HepG2 (cell line): ENCODE measurements at regions not wholly inside any gene's neighbourhood (a gene's known extent, or its start where the extent isn't known, plus 50 kb on each side); places are given as distances from the start of the nearest gene placed in this dataset.

Experiments
- ATAC-seq: fragments of 200-7000 bp; cut with Tn5 transposase; 3 replicates; pipeline ENCODE4 v1.9.1; 2020; ENCODE audit warnings: mild to moderate bottlenecking, moderate library complexity
- BruUV-seq: library from RNA; stranded (reverse); fragments of 400-500 nt; replicated peaks from 2 replicates; lab custom pipeline; 2021; lab: Mats Ljungman, UMichigan
- CTCF ChIA-PET: fragments of 300-600 bp; formaldehyde crosslinking; extraction: SDS; loops from one replicate; lab custom pipeline; 2021; ENCODE audit warnings: low total read pairs, inconsistent platforms, low intra/inter-chr PET ratio; lab: Yijun Ruan, JAX
- POLR2A ChIA-PET: fragments of 350-600 bp; sonication (Branson Sonifier 250); formaldehyde crosslinking; loops from one replicate; lab custom pipeline; 2020; ENCODE audit warnings: antibody characterized with exemption, inconsistent platforms; lab: Yijun Ruan, JAX
- DNase-seq: peaks from one replicate; pipeline ENCODE4 v3.0.0-alpha.2; 2015; ENCODE audit warnings: low spot score
- FAIRE-seq: peaks from 3 replicates; lab custom pipeline; 2011; peaks lifted over from hg19 to GRCh38; lab: Jason Lieb, UNC
- H2AFZ ChIP-seq: one replicate; pipeline ENCODE4 v1.6.1; 2011; ENCODE audit warnings: low read length, inconsistent platforms
- H3K27ac ChIP-seq: fragments of 300-600 bp; 3 replicates; pipeline ENCODE4 v1.8.0; 2011; ENCODE audit warnings: mixed run types, mild to moderate bottlenecking, mixed read lengths, low read length, inconsistent platforms; ENCODE audit not compliant: insufficient read depth; ENCODE audit errors: extremely low read length
- H3K27me3 ChIP-seq, 2 experiments: fragments of 200-600 bp in 1 of 2; 2 replicates in 1 of 2; 3 replicates in 1 of 2; pipeline versions ENCODE4 v1.6.0 to v1.8.0; 2011; ENCODE audit warnings: low read length in 2 of 2, mild to moderate bottlenecking in 2 of 2, moderate library complexity in 2 of 2, inconsistent platforms in 1 of 2; ENCODE audit not compliant: insufficient read depth in 2 of 2, control insufficient read depth in 1 of 2
- H3K36me3 ChIP-seq, 2 experiments: fragments of 200-600 bp in 1 of 2; replicated peaks in 1 of 2; 2 replicates in 1 of 2; 3 replicates in 1 of 2; pipeline versions ENCODE4 v1.5.1 to v1.8.0; 2011; ENCODE audit warnings: low read length in 2 of 2, inconsistent platforms in 1 of 2; ENCODE audit not compliant: insufficient read depth in 2 of 2, control insufficient read depth in 1 of 2
- H3K4me1 ChIP-seq: 2 replicates; pipeline ENCODE4 v1.5.1; 2012; ENCODE audit warnings: low read length, inconsistent platforms; ENCODE audit not compliant: insufficient read depth
- H3K4me2 ChIP-seq: 2 replicates; pipeline ENCODE4 v1.6.0; 2011; ENCODE audit warnings: low read depth, low read length, inconsistent platforms
- H3K4me3 ChIP-seq, 3 experiments: fragments of 200-600 bp in 1 of 3; sonication (generic), shearing (Covaris generic) in 1 of 3; replicated peaks in 1 of 3; 2 replicates each; pipeline ENCODE4 v1.5.1; 2011 to 2016; ENCODE audit warnings: low read length in 3 of 3, inconsistent platforms in 2 of 3, low read depth in 2 of 3, mild to moderate bottlenecking in 2 of 3, control low read depth in 1 of 3, mixed read lengths in 1 of 3; ENCODE audit not compliant: insufficient read depth in 1 of 3
- H3K79me2 ChIP-seq: one replicate; pipeline ENCODE4 v1.6.1; 2011; ENCODE audit warnings: low read length, inconsistent platforms; ENCODE audit not compliant: insufficient read depth
- H3K9ac ChIP-seq: 2 replicates; pipeline ENCODE4 v1.6.0; 2011; ENCODE audit warnings: mild to moderate bottlenecking, low read depth, low read length, inconsistent platforms; ENCODE audit not compliant: insufficient read depth
- H3K9me3 ChIP-seq: 2 replicates; pipeline ENCODE4 v1.5.1; 2012; ENCODE audit warnings: mild to moderate bottlenecking, low read length
- H4K20me1 ChIP-seq: 2 replicates; pipeline ENCODE4 v1.6.0; 2011; ENCODE audit warnings: inconsistent platforms, mild to moderate bottlenecking, low read length, moderate library complexity; ENCODE audit not compliant: insufficient read depth
- AHR ChIP-seq: IDR thresholded peaks from 2 replicates; pipeline ENCODE4 v1.6.1; 2018; ENCODE audit warnings: missing genetic modification reagents, missing compliant biosample characterization
- JDP2 ChIP-seq: sonication (generic); formaldehyde crosslinking; IDR thresholded peaks from 2 replicates; pipeline ENCODE4 v1.8.1; 2022; ENCODE audit warnings: missing genetic modification reagents, borderline replicate concordance
- NPAS2 ChIP-seq: sonication (generic); formaldehyde crosslinking; IDR thresholded peaks from 2 replicates; pipeline ENCODE4 v1.8.0; 2022; ENCODE audit warnings: mild to moderate bottlenecking, missing genetic modification reagents, borderline replicate concordance
- RXRB ChIP-seq: IDR thresholded peaks from 2 replicates; pipeline ENCODE4 v1.6.1; 2016; ENCODE audit warnings: borderline replicate concordance, missing genetic modification reagents, missing compliant biosample characterization
- SALL2 ChIP-seq: sonication (generic); formaldehyde crosslinking; IDR thresholded peaks from 2 replicates; pipeline ENCODE4 v1.8.1; 2023; ENCODE audit warnings: mild to moderate bottlenecking, missing genetic modification reagents, inconsistent platforms
- ZNF292 ChIP-seq: sonication (generic); formaldehyde crosslinking; IDR thresholded peaks from 2 replicates; pipeline ENCODE4 v1.8.1; 2022; ENCODE audit warnings: mild to moderate bottlenecking, low read depth, missing genetic modification reagents, borderline replicate concordance
- ZNF570 ChIP-seq: sonication (generic); formaldehyde crosslinking; IDR thresholded peaks from 2 replicates; pipeline ENCODE4 v1.4.0; 2020; ENCODE audit warnings: mild to moderate bottlenecking, missing genetic modification reagents, borderline replicate concordance
- ZNF614 ChIP-seq: IDR thresholded peaks from 2 replicates; pipeline ENCODE4 v1.6.1; 2018; ENCODE audit warnings: missing biosample characterization, missing genetic modification reagents, inconsistent platforms, borderline replicate concordance
- ZNF788 ChIP-seq: sonication (generic); formaldehyde crosslinking; IDR thresholded peaks from 2 replicates; pipeline ENCODE4 v1.5.0; 2020; ENCODE audit warnings: mild to moderate bottlenecking, missing genetic modification reagents, borderline replicate concordance
- WGBS: methylation state at CpG from one replicate; pipeline ENCODE4 v1.1.6; 2017; ENCODE audit warnings: low lambda C conversion rate; 5-methylcytosine and 5-hydroxymethylcytosine counted together
- in situ Hi-C: cut with HindIII; loops from 2 replicates; pipeline ENCODE4 v1.10.0; 2017; ENCODE audit warnings: low pct_unique_long_range_greater_than_20kb; ENCODE audit not compliant: extremely low pct_ligation_motif_present
- intact Hi-C: fragments of 100-400 bp; cut with micrococcal nuclease; formaldehyde crosslinking; loops from one replicate; pipeline ENCODE4 v1.10.0; 2022; ENCODE audit not compliant: unreplicated experiment
- TF ChIP-seq, protein P1 (sequence below): IDR thresholded peaks from 2 replicates; pipeline ENCODE4 v1.6.1; 2016; ENCODE audit warnings: missing compliant biosample characterization, missing genetic modification reagents, borderline replicate concordance
- TF ChIP-seq, protein P2 (sequence below): sonication (generic); formaldehyde crosslinking; IDR thresholded peaks from 2 replicates; pipeline ENCODE4 v1.5.1; 2020; ENCODE audit warnings: missing genetic modification reagents, mild to moderate bottlenecking, borderline replicate concordance
- TF ChIP-seq, protein P3 (sequence below): sonication (generic); formaldehyde crosslinking; IDR thresholded peaks from 2 replicates; pipeline ENCODE4 v1.5.0; 2020; ENCODE audit warnings: missing genetic modification reagents

DNA sequence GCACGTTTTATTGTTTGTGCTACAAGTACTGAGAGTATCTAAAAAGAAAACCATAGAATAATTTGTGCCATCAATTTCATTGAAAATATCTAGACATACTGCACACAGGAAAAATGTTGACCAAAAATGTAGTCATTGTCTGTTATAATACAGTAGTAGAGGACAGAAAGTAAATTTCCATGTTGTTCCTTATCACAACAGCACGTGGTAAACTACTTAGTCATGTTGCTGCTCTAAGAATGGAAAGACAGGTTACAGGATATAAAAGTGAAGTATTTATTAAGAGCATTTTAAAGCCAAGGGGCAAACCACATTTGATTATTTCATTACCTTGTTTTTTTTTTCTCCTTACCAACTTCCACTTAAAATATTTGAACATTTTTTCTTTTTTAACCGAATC is 89.0 kb upstream of the CEP85L start:
- BruUV-seq: no TSS peak
- H3K27ac ChIP-seq: no peak overlapping the region
- ChIA-PET POLR2A (no interaction called here), CTCF (no interaction called here)
- no peak overlapping the region for H2AFZ ChIP-seq
- DNase-seq: no peak
- no peak overlapping the region for H3K4me2 ChIP-seq
- H3K4me1 ChIP-seq: no peaks in the 10 kb centered on the region
- intact Hi-C loops (no loop called here), in situ Hi-C loops (no loop called here)
- no peaks in the 10 kb centered on the region for H3K79me2 ChIP-seq
- no peak for ATAC-seq
- no peaks in the 10 kb centered on the region for H3K36me3 ChIP-seq
- H3K9me3 ChIP-seq: no peaks in the 10 kb centered on the region
- H3K9ac ChIP-seq: no peak overlapping the region
- H3K4me3 ChIP-seq: no peak overlapping the region
- FAIRE-seq: no peak
- no peaks in the 10 kb centered on the region for H4K20me1 ChIP-seq
- peaks cover 0 to 23% of the 10 kb centered on the region in 2 experiments; a peak in 3 of 5 replicates for H3K27me3 ChIP-seq
- TF ChIP-seq ZNF614 (CRISPR knock-in tag): no peak
- TF ChIP-seq AHR (CRISPR knock-in tag): no peak
- TF ChIP-seq ZNF570 (CRISPR knock-in tag): no peak
- TF ChIP-seq, protein P1, sequence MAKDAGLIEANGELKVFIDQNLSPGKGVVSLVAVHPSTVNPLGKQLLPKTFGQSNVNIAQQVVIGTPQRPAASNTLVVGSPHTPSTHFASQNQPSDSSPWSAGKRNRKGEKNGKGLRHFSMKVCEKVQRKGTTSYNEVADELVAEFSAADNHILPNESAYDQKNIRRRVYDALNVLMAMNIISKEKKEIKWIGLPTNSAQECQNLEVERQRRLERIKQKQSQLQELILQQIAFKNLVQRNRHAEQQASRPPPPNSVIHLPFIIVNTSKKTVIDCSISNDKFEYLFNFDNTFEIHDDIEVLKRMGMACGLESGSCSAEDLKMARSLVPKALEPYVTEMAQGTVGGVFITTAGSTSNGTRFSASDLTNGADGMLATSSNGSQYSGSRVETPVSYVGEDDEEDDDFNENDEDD (CRISPR knock-in tag): no peak
- 4% methylated on average over 3 of the region's 3 CpGs for WGBS

DNA sequence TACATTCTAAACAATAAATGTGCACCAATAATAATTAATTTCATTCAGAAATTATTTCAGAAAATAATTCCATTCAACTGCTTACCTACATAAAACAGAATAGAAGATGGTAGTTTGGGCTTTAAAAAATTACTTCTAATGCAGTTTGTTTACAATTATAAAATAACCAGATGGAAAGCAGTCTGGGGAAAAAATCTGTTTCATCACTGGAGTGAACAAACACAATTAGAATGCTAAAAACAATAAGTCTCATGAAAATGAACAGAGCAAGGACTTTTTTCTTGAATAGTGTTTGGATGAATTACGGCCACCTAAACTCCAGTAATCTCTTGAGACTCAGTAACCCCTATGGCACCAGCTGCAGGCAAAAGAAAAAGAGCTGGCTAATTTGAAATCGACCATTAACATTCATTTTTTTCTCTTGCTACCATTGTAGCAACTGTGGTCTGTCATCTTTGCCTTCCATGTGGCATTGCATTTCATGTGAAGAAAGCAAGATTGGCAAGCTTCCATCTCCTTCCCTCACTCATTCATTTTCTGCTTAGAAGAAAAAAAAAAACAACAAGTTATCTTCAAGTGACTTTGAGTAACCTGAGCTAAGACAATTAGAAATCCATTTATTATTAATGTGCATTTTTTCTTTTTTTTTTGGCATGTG is 88.4 kb upstream of the CEP85L start:
- no peak overlapping the region for H3K4me2 ChIP-seq
- intact Hi-C loops (no loop called here), in situ Hi-C loops (no loop called here)
- BruUV-seq: no TSS peak
- no peak overlapping the region for H3K27ac ChIP-seq
- no peak for DNase-seq
- H3K36me3 ChIP-seq: no peaks in the 10 kb centered on the region
- no peak overlapping the region for H3K9ac ChIP-seq
- H3K9me3 ChIP-seq: no peaks in the 10 kb centered on the region
- no peak overlapping the region for H2AFZ ChIP-seq
- FAIRE-seq: no peak
- H3K4me1 ChIP-seq: no peaks in the 10 kb centered on the region
- 2% methylated on average over 2 of the region's 2 CpGs for WGBS
- no peaks in the 10 kb centered on the region for H4K20me1 ChIP-seq
- POLR2A ChIA-PET: no interaction called here
- TF ChIP-seq ZNF788 (CRISPR knock-in tag) (no peak), SALL2 (no peak), JDP2 (CRISPR knock-in tag) (no peak), NPAS2 (CRISPR knock-in tag) (no peak), RXRB (no peak), ZNF292 (CRISPR knock-in tag) (no peak)
- TF ChIP-seq, protein P2, sequence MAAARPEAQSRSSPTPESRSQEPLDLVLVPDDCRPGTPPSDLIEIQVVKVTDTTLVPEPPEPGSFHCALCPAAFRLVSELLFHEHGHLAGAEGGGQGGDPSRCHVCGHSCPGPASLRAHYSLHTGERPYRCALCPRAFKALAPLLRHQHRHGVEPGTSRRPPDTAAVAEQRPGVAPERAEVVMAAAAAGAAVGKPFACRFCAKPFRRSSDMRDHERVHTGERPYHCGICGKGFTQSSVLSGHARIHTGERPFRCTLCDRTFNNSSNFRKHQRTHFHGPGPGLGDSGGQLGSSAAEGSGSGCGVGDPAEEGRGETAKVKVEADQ (CRISPR knock-in tag): no peak
- TF ChIP-seq, protein P3, sequence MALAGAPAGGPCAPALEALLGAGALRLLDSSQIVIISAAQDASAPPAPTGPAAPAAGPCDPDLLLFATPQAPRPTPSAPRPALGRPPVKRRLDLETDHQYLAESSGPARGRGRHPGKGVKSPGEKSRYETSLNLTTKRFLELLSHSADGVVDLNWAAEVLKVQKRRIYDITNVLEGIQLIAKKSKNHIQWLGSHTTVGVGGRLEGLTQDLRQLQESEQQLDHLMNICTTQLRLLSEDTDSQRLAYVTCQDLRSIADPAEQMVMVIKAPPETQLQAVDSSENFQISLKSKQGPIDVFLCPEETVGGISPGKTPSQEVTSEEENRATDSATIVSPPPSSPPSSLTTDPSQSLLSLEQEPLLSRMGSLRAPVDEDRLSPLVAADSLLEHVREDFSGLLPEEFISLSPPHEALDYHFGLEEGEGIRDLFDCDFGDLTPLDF (CRISPR knock-in tag): no peak
- ATAC-seq: no peak
- H3K79me2 ChIP-seq: no peaks in the 10 kb centered on the region
- CTCF ChIA-PET: no interaction called here
- H3K4me3 ChIP-seq: no peak overlapping the region
- H3K27me3 ChIP-seq: peaks cover 0 to 17% of the 10 kb centered on the region in 2 experiments; a peak in 2 of 5 replicates
